ENCODE measurements at regions not wholly inside any gene's neighbourhood (a gene's known extent, or its start where the extent isn't known, plus 50 kb on each side); places are given as distances from the start of the nearest gene placed in this dataset.

- Mint-ChIP-seq H3K36me3 (ENCODE audit: low read depth) (no peaks in the 10 kb centered on the region), H3K27ac (no peak overlapping the region), H3K27me3 (ENCODE audit: insufficient read depth, low read depth, poor library complexity) (no peaks in the 10 kb centered on the region), H3K4me1 (no peaks in the 10 kb centered on the region; the same call in none of the 3 replicates), H3K9me3 (no peaks in the 10 kb centered on the region), H3K4me3 (no peak overlapping the region)
- Histone ChIP-seq H3F3A (replicated peaks; ENCODE audit: low read depth) (no peaks in the 10 kb centered on the region), H3K9me2 (ENCODE audit: insufficient read depth) (no peaks in the 10 kb centered on the region), H3K79me2 (replicated peaks; ENCODE audit: insufficient read depth) (no peaks in the 10 kb centered on the region), H3K27me3 (ENCODE audit: insufficient read depth) (no peaks in the 10 kb centered on the region), H2AFZ (no peak overlapping the region), H3K4me3 (no peak overlapping the region), H3K27ac (ENCODE audit: low read depth) (no peak overlapping the region), H3K36me3 (ENCODE audit: insufficient read depth) (no peaks in the 10 kb centered on the region), H3K4me1 (ENCODE audit: insufficient read depth) (no peaks in the 10 kb centered on the region), H3K4me2 (no peak overlapping the region), H4K20me1 (replicated peaks; ENCODE audit: insufficient read depth) (no peaks in the 10 kb centered on the region)
- no peak for ATAC-seq
- TF ChIP-seq EZH2phosphoT487 (IDR thresholded peaks at IDR 0.05; ENCODE audit: unreplicated experiment) (no peak), NANOG (IDR thresholded peaks at IDR 0.05; ENCODE audit: borderline replicate concordance) (no peak), CTCF (conservative IDR thresholded peaks at IDR 0.05; ENCODE audit: low read depth in 2 of 2) (no peak), STAT1 (IDR thresholded peaks at IDR 0.05; ENCODE audit: unreplicated experiment) (no peak), REST (IDR thresholded peaks at IDR 0.05; ENCODE audit: unreplicated experiment) (no peak), JUNB (IDR thresholded peaks at IDR 0.05; ENCODE audit: unreplicated experiment) (no peak), ZNF462 (CRISPR knock-in tag; IDR thresholded peaks at IDR 0.05) (no peak), ZNF331 (CRISPR knock-in tag; IDR thresholded peaks at IDR 0.05; ENCODE audit: low read depth) (no peak), ZNF114 (CRISPR knock-in tag; IDR thresholded peaks at IDR 0.05) (no peak), ETS1 (IDR thresholded peaks at IDR 0.05) (no peak), CREB1 (CRISPR knock-in tag; IDR thresholded peaks at IDR 0.05; ENCODE audit: low read depth) (no peak), EZH2 (IDR thresholded peaks at IDR 0.05; ENCODE audit: low read depth, unreplicated experiment) (no peak)
- DNase-seq (ENCODE audit: low spot score), result no peak
These were observed 1485.2 kb upstream of the PIK3C3 start for GRCh38 chr18:40469851-40470250.

All from GM23338 (cell line).